Kidney epithelial cell (primary cell): ENCODE measurements at regions not wholly inside any gene's neighbourhood (a gene's known extent, or its start where the extent isn't known, plus 50 kb on each side); places are given as distances from the start of the nearest gene placed in this dataset.

Source experiments
- DNase-seq: peaks from one replicate; pipeline ENCODE4 v3.0.0-alpha.2; 2010; ENCODE audit warnings: low read depth
- H3K27me3 ChIP-seq: 2 replicates; pipeline ENCODE4 v1.6.0; 2011; ENCODE audit warnings: low read length; ENCODE audit not compliant: control insufficient read depth, insufficient read depth
- H3K36me3 ChIP-seq: 2 replicates; pipeline ENCODE4 v1.5.1; 2011; ENCODE audit warnings: low read length; ENCODE audit not compliant: control insufficient read depth, insufficient read depth
- H3K4me3 ChIP-seq: 2 replicates; pipeline ENCODE4 v1.5.1; 2011; ENCODE audit warnings: low read depth, mild to moderate bottlenecking, control low read depth, low read length
- CTCF ChIP-seq: IDR thresholded peaks from 2 replicates; pipeline ENCODE4 v1.5.1; 2011; ENCODE audit warnings: mild to moderate bottlenecking, moderate library complexity, low read length, control low read depth, inconsistent platforms; ENCODE audit not compliant: insufficient read depth, poor library complexity, severe bottlenecking

GRCh38 chr1:79914896-79915295 lies 908.4 kb upstream of the ADGRL4 start:
- TF ChIP-seq CTCF, result no peak
- Histone ChIP-seq H3K27me3 (no peaks in the 10 kb centered on the region), H3K36me3 (no peaks in the 10 kb centered on the region), H3K4me3 (no peak overlapping the region)
- DNase-seq, result no peak

DNA sequence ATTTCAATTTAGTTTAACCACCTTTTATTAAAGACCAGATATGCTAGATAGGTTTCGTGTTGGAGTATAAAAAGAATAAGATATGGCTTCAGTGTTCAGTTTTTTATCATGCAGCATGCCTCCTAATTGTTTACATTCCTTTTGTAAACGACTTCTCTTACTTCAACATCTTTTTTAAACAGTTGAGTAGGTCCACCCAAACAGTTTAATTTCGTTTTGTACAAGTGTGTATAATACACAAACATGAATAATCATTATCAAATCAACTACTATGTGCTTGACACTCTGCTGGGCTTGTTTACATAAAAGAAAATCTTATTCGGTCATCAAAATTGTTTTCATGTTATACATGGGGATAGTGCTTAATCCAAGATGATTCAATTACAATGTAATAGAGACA lies 906.3 kb upstream of the ADGRL4 start:
- no peak overlapping the region for H3K4me3 ChIP-seq
- TF ChIP-seq CTCF, result no peak
- H3K36me3 ChIP-seq, result no peaks in the 10 kb centered on the region
- no peaks in the 10 kb centered on the region for H3K27me3 ChIP-seq
- DNase-seq, result no peak

DNA sequence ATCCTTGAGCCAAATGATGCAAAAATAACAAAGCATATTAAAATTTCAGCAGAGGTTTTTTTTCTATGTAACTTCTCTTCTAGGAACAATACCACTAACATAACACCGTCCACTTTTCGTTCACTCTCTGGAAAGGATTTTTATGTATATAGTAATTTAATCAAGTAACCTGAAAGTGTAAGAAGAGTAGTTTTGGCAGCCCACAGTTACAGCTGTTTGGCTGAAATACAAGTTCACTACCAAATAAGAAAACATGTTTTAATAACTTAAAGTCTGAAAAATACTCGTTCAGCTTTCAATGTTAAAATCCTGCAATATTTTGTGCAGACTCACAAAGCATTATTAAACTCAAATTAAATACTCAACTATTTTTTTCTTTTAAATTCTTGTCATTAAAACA lies 896.8 kb upstream of the ADGRL4 start:
- DNase-seq, result no peak
- H3K4me3 ChIP-seq, result no peak overlapping the region
- TF ChIP-seq CTCF, result no peak
- no peaks in the 10 kb centered on the region for H3K36me3 ChIP-seq
- no peaks in the 10 kb centered on the region for H3K27me3 ChIP-seq

GRCh38 chr1:79902418-79902817 lies 895.9 kb upstream of the ADGRL4 start:
- Histone ChIP-seq H3K36me3 (no peaks in the 10 kb centered on the region), H3K27me3 (no peaks in the 10 kb centered on the region), H3K4me3 (no peak overlapping the region)
- TF ChIP-seq CTCF, result no peak
- DNase-seq, result no peak

DNA sequence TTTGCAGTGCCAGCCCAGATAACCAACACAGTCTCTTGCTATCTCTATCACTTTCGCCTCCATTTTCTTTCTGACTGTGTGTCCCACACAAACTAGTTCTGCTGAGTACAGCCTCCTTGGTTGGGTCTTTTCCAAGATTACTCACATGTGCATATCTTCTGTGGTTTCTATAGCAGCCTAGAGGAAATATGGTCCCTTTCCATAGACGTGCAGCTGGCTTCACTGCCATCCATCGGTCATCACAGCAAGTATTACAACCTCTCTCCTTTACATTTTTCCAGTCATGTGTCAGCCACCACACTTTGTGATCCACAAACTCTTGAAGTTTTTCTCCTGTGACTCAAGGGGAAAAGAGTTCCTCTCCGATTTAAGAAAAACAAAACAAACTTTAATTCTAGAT lies 893.4 kb upstream of the ADGRL4 start:
- Histone ChIP-seq H3K27me3 (no peaks in the 10 kb centered on the region), H3K36me3 (no peaks in the 10 kb centered on the region), H3K4me3 (no peak overlapping the region)
- peak; percentile 52 for DNase-seq
- TF ChIP-seq CTCF, result no peak

- no peaks in the 10 kb centered on the region for H3K27me3 ChIP-seq
- no peak for DNase-seq
- TF ChIP-seq CTCF, result no peak
- H3K4me3 ChIP-seq, result no peak overlapping the region
- no peaks in the 10 kb centered on the region for H3K36me3 ChIP-seq
Observed at GRCh38 chr1:79896140-79896539, 889.6 kb upstream of the ADGRL4 start.
